ACHN (cell line): ENCODE measurements at regions not wholly inside any gene's neighbourhood (a gene's known extent, or its start where the extent isn't known, plus 50 kb on each side); places are given as distances from the start of the nearest gene placed in this dataset.
"Not testable (repeated sequence)": the region's sequence is repeated elsewhere in the genome, so short reads cannot be mapped to it uniquely, and the experiment has no call there.

Experiments
- DNase-seq: peaks from one replicate; pipeline ENCODE4 v3.0.0-alpha.2; 2015
- in situ Hi-C: cut with HindIII; loops from 2 replicates; pipeline ENCODE4 v1.10.0; 2017; ENCODE audit warnings: low sequenced_read_pairs, low pct_ligation_motif_present, low pct_unique_long_range_greater_than_20kb

DNA sequence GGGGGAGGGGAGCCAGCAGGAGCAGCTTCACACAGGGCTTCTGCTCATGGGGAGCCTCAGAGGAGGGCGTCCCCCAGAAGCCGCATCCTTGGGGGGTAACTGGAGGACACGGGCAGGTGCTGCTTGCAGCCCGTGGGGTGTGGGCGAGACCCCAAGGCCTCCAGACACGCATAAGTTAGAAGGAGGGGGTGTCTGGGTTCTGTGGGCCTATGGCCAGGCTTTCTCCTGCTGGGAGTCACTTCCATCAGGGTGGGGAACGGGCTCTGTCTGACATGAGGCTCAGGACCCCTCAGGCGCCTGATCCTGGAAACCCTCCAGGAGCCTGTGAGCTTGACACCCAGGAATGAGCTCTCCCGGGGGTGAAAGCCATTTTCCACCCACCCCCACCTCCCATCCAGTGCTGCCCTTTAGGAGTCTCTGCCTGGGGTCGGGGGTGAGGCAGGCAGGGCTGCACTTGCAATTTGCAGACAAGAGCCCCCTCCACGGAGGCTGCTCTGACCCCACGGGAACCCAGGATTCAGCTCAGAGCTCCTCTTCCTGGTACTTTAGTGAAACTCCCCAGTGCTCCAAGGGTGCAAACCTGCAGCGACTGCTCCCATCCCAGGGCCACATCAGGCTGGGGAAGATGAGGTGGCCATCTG, 325.7 kb downstream of the ADGRD1 start:
- in situ Hi-C loops, result no loop called here

DNA sequence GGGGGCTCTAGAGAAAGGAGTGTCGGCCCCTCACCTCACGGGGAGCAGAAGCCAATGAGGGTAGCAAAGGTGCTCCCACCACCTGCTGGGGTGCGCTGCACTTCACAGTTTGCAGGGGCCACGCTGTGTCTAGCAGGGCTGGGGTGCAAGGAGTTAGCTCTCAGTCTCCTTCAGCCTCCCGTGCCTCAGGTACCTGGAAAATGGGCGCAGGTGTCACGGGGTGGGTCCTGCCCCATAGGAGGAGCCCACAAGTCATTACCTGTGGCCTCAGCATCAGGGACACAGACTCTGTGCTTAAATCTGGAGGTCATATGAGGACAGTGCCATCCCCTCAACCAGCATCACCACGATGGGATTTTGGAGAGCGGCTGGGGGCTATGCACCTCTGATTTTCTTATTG, 326.7 kb downstream of the ADGRD1 start:
- DNase-seq, result no peak
- in situ Hi-C loops, result no loop called here

More for the DNA sequence above, 325.7 kb downstream of the ADGRD1 start:
- DNase-seq, result no peak

GRCh38 chr12:131281016-131281415, 327.3 kb downstream of the ADGRD1 start:
- in situ Hi-C loops, result no loop called here
- no peak for DNase-seq

GRCh38 chr12:131282292-131283080, 328.8 kb downstream of the ADGRD1 start:
- in situ Hi-C loops, result no loop called here
- no peak for DNase-seq

GRCh38 chr12:131283191-131283861, 329.6 kb downstream of the ADGRD1 start:
- no peak for DNase-seq
- in situ Hi-C loops, result no loop called here

GRCh38 chr12:131283862-131284825, 330.4 kb downstream of the ADGRD1 start:
- in situ Hi-C loops, DNase-seq: not testable (repeated sequence)

DNA sequence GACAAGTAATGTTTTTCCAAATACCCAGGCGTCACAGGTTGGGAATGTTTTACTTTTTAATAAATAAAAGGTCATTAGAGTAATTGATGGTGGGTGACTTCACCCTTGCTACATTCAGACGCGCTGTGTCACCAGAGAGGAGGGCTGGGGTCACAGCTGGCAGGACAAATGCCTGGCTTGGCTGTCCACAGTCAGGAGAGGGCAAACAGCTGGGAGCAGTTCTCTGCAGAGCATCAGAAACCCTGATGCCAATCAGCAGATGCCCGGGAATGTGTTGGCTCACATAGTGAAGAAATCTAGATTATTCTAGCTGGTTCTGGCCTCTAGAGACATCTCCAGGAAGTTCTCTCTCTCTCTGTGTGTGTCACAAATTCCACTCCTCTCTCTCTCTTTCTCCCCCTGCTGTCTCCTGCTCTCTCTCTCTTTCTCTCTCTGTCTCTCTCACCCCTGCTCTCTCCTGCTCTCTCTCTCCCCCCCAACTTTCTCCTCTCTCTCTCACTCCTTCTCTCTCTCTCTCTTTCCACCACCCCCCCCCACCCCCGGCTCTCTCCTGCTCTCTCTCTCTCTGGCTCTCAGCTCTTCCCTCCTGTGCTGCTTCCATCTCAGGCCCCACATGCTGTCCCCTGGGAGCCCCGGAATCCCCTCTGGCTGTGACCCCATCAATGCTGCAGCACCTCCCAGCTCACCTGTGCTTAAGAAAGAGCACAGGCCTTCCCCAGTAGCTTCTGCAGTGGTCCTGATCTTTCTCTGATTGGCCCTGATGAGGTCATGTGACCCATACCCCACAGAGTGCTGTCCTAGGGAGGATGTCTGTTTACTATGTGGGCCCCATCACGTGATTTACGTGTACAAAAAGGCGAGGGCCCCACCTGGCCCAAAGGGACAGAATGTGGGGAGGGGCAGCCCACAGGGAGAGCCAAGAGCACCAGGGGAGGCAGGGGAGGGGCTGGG, 331.5 kb downstream of the ADGRD1 start:
- in situ Hi-C loops, DNase-seq: not testable (repeated sequence)

GRCh38 chr12:131285905-131286295, 332.2 kb downstream of the ADGRD1 start:
- in situ Hi-C loops, DNase-seq: not testable (repeated sequence)

DNA sequence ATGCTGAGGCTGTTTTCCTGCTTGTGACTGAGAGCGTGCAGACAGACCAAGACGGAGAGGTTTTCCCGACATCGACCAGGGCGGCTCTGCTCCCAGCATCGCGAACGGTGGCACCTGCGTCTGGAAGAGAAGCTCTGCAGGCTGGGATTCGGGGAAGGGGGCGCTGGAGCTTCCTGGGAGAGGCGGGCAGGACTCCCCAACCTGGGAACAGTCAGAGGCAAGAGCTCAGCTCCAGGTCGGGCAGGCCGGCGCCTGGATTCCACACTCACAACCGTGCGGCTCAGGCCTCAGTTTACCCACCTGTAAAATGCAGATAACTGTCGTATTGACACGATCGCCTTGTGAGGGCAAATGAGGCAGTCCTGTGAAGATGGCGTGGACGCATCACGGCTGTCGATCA, 332.6 kb downstream of the ADGRD1 start:
- DNase-seq, in situ Hi-C loops: not testable (repeated sequence)

GRCh38 chr12:131287015-131287937, 333.6 kb downstream of the ADGRD1 start:
- in situ Hi-C loops, result no loop called here
- no peak for DNase-seq

- no peak for DNase-seq
- in situ Hi-C loops, result no loop called here
These were observed 334.4 kb downstream of the ADGRD1 start for GRCh38 chr12:131287938-131288764.

GRCh38 chr12:131288765-131289695, 335.3 kb downstream of the ADGRD1 start:
- in situ Hi-C loops, DNase-seq: not testable (repeated sequence)

DNA sequence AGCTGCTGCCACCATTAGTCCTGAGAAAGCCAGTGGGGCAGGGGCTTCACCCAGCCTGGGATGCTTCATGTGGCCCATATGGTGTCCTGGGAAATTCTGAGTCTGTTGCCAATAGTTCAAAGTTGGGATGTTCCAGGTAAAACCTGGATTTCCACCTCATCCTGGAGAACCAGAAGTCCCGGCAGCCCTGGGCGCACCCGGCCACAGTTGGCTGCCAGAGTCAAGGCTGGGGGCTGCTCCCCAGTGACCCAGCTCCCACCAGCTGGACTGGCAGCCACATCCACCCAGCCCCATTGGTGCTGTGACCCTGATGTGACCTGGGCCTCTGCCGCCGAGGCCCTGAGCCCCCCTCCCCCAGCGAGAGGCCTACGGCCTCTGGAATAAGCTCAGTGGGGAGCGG, 336.1 kb downstream of the ADGRD1 start:
- in situ Hi-C loops, DNase-seq: not testable (repeated sequence)

DNA sequence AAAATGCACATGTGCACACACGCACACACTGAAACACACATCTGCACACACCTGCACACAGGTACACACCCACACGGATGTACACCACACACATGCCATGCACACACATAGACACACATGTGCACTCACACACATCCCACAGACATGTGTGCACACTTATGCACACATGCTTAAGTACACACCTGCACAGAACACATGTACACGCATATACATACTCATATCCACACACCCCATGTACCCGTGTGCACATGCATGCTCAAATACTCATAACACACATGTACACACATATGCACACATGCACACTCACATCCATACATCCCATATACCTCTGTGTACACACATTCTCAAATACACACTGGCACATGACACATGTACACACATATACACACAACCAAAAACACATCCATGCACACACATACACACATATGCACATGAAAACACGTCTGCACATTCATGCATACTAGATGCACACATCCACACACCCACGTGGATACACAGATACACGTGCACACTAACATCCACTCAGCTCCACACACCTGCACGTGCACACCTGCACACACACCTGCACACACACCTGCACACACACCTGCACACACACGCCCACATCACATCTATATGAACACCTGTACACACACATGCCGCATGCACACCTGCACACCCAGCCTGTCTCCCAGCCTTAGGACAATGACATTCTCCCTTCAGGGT, 336.7 kb downstream of the ADGRD1 start:
- DNase-seq, result no peak
- in situ Hi-C loops, result no loop called here
